ENCODE measurements at regions not wholly inside any gene's neighbourhood (a gene's known extent, or its start where the extent isn't known, plus 50 kb on each side); places are given as distances from the start of the nearest gene placed in this dataset.

- H3K36me3 Mint-ChIP-seq (ENCODE audit: insufficient read depth, unreplicated experiment), result no peaks in the 10 kb centered on the region
- no peak for DNase-seq (ENCODE audit: unreplicated experiment)
- POLR2A ChIA-PET, result no interaction called here
- CTCF ChIA-PET, result no interaction called here
- TF ChIP-seq CTCF (IDR thresholded peaks at IDR 0.05; ENCODE audit: unreplicated experiment), result no peak
- intact Hi-C loops (cut with micrococcal nuclease), result no loop called here
- peaks cover 7% of the 10 kb centered on the region for H3K9me3 Mint-ChIP-seq (ENCODE audit: unreplicated experiment)
- H3K4me3 Mint-ChIP-seq (ENCODE audit: unreplicated experiment), result no peak overlapping the region
- no TSS peak for BruUV-seq (replicated peaks)
- no peaks in the 10 kb centered on the region for H3K4me1 Mint-ChIP-seq (ENCODE audit: insufficient read depth, unreplicated experiment)
- no peak overlapping the region for H3K27ac Mint-ChIP-seq (ENCODE audit: low read depth, unreplicated experiment)
- no peaks in the 10 kb centered on the region for H3K27me3 Mint-ChIP-seq (ENCODE audit: insufficient read depth, unreplicated experiment)
Measured at GRCh38 chr2:116238511-116238910, 1576.0 kb upstream of the DDX18 start.

DNA sequence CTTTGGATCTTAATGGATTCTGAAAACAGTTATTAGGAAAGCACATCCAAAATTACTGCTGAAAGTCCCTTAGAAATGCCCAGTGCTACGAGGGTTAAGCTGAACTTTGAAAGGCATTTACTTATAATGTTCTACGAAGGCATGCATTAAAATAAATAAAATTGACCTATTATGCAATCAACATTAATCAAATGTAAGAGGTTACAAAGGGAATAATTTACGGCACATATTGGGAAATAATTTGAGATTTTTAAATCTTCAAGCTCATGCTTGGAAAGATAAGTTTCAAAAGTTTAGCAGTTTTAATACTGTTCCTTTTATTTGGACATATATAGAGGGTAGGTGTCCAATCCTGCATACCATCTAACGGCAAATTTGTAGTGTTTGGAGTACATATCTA is 1564.1 kb upstream of the DDX18 start:
- no peak overlapping the region for H3K4me3 Mint-ChIP-seq (ENCODE audit: unreplicated experiment)
- ChIA-PET CTCF (no interaction called here), POLR2A (no interaction called here)
- no peaks in the 10 kb centered on the region for H3K36me3 Mint-ChIP-seq (ENCODE audit: insufficient read depth, unreplicated experiment)
- DNase-seq (ENCODE audit: unreplicated experiment), result no peak
- H3K27ac Mint-ChIP-seq (ENCODE audit: low read depth, unreplicated experiment), result no peak overlapping the region
- intact Hi-C loops (cut with micrococcal nuclease), result no loop called here
- H3K4me1 Mint-ChIP-seq (ENCODE audit: insufficient read depth, unreplicated experiment), result no peaks in the 10 kb centered on the region
- H3K27me3 Mint-ChIP-seq (ENCODE audit: insufficient read depth, unreplicated experiment), result no peaks in the 10 kb centered on the region
- BruUV-seq (replicated peaks), result no TSS peak
- TF ChIP-seq CTCF (IDR thresholded peaks at IDR 0.05; ENCODE audit: unreplicated experiment), result no peak
- H3K9me3 Mint-ChIP-seq (ENCODE audit: unreplicated experiment), result peaks cover 5% of the 10 kb centered on the region

- H3K36me3 Mint-ChIP-seq (ENCODE audit: insufficient read depth, unreplicated experiment), result no peaks in the 10 kb centered on the region
- POLR2A ChIA-PET, result no interaction called here
- no peak overlapping the region for H3K27ac Mint-ChIP-seq (ENCODE audit: low read depth, unreplicated experiment)
- CTCF ChIA-PET, result no interaction called here
- no peak overlapping the region for H3K4me3 Mint-ChIP-seq (ENCODE audit: unreplicated experiment)
- H3K9me3 Mint-ChIP-seq (ENCODE audit: unreplicated experiment), result peaks cover 19% of the 10 kb centered on the region
- DNase-seq (ENCODE audit: unreplicated experiment), result no peak
- no peak for TF ChIP-seq CTCF (IDR thresholded peaks at IDR 0.05; ENCODE audit: unreplicated experiment)
- no peaks in the 10 kb centered on the region for H3K4me1 Mint-ChIP-seq (ENCODE audit: insufficient read depth, unreplicated experiment)
- H3K27me3 Mint-ChIP-seq (ENCODE audit: insufficient read depth, unreplicated experiment), result no peaks in the 10 kb centered on the region
- BruUV-seq (replicated peaks), result no TSS peak
- intact Hi-C loops (cut with micrococcal nuclease), result no loop called here
Measured at GRCh38 chr2:116264872-116265271, 1549.6 kb upstream of the DDX18 start.

GRCh38 chr2:116269040-116269439 is 1545.5 kb upstream of the DDX18 start:
- H3K4me3 Mint-ChIP-seq (ENCODE audit: unreplicated experiment), result no peak overlapping the region
- no peak for DNase-seq (ENCODE audit: unreplicated experiment)
- no peaks in the 10 kb centered on the region for H3K36me3 Mint-ChIP-seq (ENCODE audit: insufficient read depth, unreplicated experiment)
- CTCF ChIA-PET, result no interaction called here
- H3K27ac Mint-ChIP-seq (ENCODE audit: low read depth, unreplicated experiment), result no peak overlapping the region
- TF ChIP-seq CTCF (IDR thresholded peaks at IDR 0.05; ENCODE audit: unreplicated experiment), result no peak
- intact Hi-C loops (cut with micrococcal nuclease), result no loop called here
- no peaks in the 10 kb centered on the region for H3K4me1 Mint-ChIP-seq (ENCODE audit: insufficient read depth, unreplicated experiment)
- POLR2A ChIA-PET, result no interaction called here
- peaks cover 11% of the 10 kb centered on the region for H3K9me3 Mint-ChIP-seq (ENCODE audit: unreplicated experiment)
- H3K27me3 Mint-ChIP-seq (ENCODE audit: insufficient read depth, unreplicated experiment), result no peaks in the 10 kb centered on the region
- BruUV-seq (replicated peaks), result no TSS peak

Data from MCF 10A (cell line).